Thoracic aorta (tissue), 2 donors: ENCODE measurements at regions not wholly inside any gene's neighbourhood (a gene's known extent, or its start where the extent isn't known, plus 50 kb on each side); places are given as distances from the start of the nearest gene placed in this dataset.

Experiments used
- ATAC-seq: fragments of 150-250 bp; one replicate; pipeline ENCODE4 v1.8.0; 2017; ENCODE audit warnings: low read depth; ENCODE audit not compliant: insufficient number of reproducible peaks, low FRiP score
- DNase-seq: peaks from one replicate; pipeline ENCODE4 v3.0.0-alpha.2; 2020; ENCODE audit warnings: low spot score
- H3K27ac ChIP-seq, 2 donors: fragments of 200-600 bp; sonication (generic); 1 replicate in 1 of 2; 2 replicates in 1 of 2; pipeline ENCODE4 v1.5.1; 2016; ENCODE audit warnings: mild to moderate bottlenecking in 2 of 2, moderate library complexity in 2 of 2
- H3K27me3 ChIP-seq: fragments of 200-600 bp; sonication (generic); replicated peaks from 2 replicates; pipeline ENCODE4 v1.6.0; 2016; ENCODE audit warnings: mild to moderate bottlenecking; ENCODE audit not compliant: insufficient read depth
- H3K36me3 ChIP-seq: fragments of 200-600 bp; sonication (generic); one replicate; pipeline ENCODE4 v1.5.1; 2016
- H3K4me1 ChIP-seq, 2 donors: fragments of 200-600 bp; sonication (generic); 1 replicate in 1 of 2; 2 replicates in 1 of 2; pipeline versions ENCODE4 v1.5.1 to v1.6.0; 2016; ENCODE audit warnings: low read depth in 2 of 2, mild to moderate bottlenecking in 1 of 2; ENCODE audit not compliant: control insufficient read depth in 1 of 2
- H3K4me3 ChIP-seq: fragments of 200-600 bp; sonication (generic); 2 replicates; pipeline ENCODE4 v1.5.1; 2016; ENCODE audit warnings: mild to moderate bottlenecking
- H3K9me3 ChIP-seq: fragments of 200-600 bp; sonication (generic); 2 replicates; pipeline ENCODE4 v1.5.1; 2016
- CTCF ChIP-seq: fragments of 200-600 bp; sonication (generic); IDR thresholded peaks from one replicate; pipeline ENCODE4 v1.5.1; 2019; ENCODE audit warnings: antibody characterized with exemption

- H3K4me3 ChIP-seq: no peak overlapping the region
- no peaks in the 10 kb centered on the region for H3K36me3 ChIP-seq
- no peaks in the 10 kb centered on the region for H3K27me3 ChIP-seq
- ATAC-seq (no peak), DNase-seq (no peak)
- no peaks in the 10 kb centered on the region for H3K4me1 ChIP-seq
- H3K27ac ChIP-seq: no peak overlapping the region
- TF ChIP-seq CTCF: no peak
- H3K9me3 ChIP-seq: no peaks in the 10 kb centered on the region
These were observed 459.0 kb downstream of the SH2D4B start for GRCh38 chr10:80996615-80997193.

DNA sequence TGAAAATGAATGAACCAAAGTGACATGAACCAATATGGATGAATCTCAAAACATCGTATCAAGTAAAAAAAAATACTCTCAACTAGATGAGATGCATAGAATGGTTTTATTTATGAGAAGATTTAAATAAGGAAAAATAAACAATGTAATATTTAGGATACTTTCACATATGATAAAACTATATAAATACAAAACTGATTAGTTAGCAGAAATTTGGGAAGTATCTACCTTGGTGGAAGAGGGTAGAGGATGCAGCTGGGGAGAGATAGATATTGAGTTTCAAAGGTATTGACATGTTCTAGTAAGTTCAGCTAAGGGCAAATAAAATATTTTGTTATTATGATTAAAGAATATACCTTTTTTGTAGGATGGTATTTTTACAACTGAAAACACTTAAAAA lies 463.1 kb downstream of the SH2D4B start:
- no peak overlapping the region for H3K27ac ChIP-seq
- peaks cover 0 to 5% of the 10 kb centered on the region in 2 donors for H3K4me1 ChIP-seq
- H3K36me3 ChIP-seq: no peaks in the 10 kb centered on the region
- no peak for ATAC-seq
- no peaks in the 10 kb centered on the region for H3K27me3 ChIP-seq
- no peaks in the 10 kb centered on the region for H3K9me3 ChIP-seq
- no peak for DNase-seq
- TF ChIP-seq CTCF: no peak
- no peak overlapping the region for H3K4me3 ChIP-seq

DNA sequence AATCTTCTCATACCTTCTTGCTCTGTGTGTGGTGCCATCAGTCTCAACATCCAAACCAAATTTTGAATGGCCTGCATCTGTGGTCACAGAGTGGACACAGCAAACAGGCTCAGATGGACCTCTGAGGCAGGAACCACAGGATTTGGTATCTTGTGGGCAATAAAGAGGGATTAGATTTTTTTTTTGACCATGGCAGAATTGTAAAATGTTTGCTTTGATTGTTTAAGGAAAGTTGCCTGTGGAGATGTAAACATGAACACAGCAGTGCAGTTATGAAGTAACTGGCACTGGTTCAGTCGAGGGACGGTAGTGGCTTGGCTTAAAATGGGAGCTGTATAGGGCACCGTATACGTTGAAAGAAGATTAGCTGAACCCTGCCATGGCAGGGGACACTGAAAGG lies 464.7 kb downstream of the SH2D4B start:
- Histone ChIP-seq H3K27me3 (no peaks in the 10 kb centered on the region), H3K4me3 (no peak overlapping the region), H3K4me1 (peaks cover 0 to 5% of the 10 kb centered on the region in 2 donors), H3K36me3 (no peaks in the 10 kb centered on the region), H3K9me3 (no peaks in the 10 kb centered on the region), H3K27ac (no peak overlapping the region)
- DNase-seq (no peak), ATAC-seq (no peak)
- TF ChIP-seq CTCF: no peak

DNA sequence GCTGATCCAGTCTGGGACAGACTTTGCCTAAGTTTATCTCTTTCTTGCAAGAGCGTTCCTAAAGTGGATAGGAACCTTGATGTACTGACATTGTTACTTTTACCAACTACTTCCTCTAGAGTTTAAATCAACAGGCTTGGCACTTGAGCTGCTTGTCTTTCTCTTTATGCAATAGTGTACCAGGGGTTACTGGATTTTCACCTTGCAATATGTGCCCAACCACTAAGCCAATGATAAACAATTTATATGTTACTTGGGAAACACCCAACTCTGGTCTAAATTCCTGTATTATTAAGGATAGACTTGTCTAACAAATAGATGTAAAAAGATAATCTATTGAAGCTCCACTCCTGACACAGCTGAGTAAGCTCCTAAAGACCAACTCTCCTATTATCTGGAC lies 470.2 kb downstream of the SH2D4B start:
- H3K36me3 ChIP-seq: no peaks in the 10 kb centered on the region
- TF ChIP-seq CTCF: no peak
- ATAC-seq: no peak

GRCh38 chr10:81008726-81009125 lies 471.0 kb downstream of the SH2D4B start:
- DNase-seq: no peak
- ATAC-seq: no peak
- no peaks in the 10 kb centered on the region for H3K9me3 ChIP-seq
- H3K4me3 ChIP-seq: no peak overlapping the region
- TF ChIP-seq CTCF: no peak
- H3K36me3 ChIP-seq: no peaks in the 10 kb centered on the region
- H3K27ac ChIP-seq: no peak overlapping the region
- no peaks in the 10 kb centered on the region for H3K4me1 ChIP-seq
- no peaks in the 10 kb centered on the region for H3K27me3 ChIP-seq

More for the DNA sequence above, 470.2 kb downstream of the SH2D4B start:
- H3K27me3 ChIP-seq: no peaks in the 10 kb centered on the region
- H3K4me3 ChIP-seq: no peak overlapping the region
- DNase-seq: no peak
- peaks cover 0 to 5% of the 10 kb centered on the region in 2 donors for H3K4me1 ChIP-seq
- no peaks in the 10 kb centered on the region for H3K9me3 ChIP-seq
- H3K27ac ChIP-seq: no peak overlapping the region
